ENCODE measurements at regions not wholly inside any gene's neighbourhood (a gene's known extent, or its start where the extent isn't known, plus 50 kb on each side); places are given as distances from the start of the nearest gene placed in this dataset.

- Histone ChIP-seq H3K27ac (no peak overlapping the region), H3K4me1 (no peaks in the 10 kb centered on the region), H3K4me2 (no peak overlapping the region), H3K4me3 (no peak overlapping the region), H3K9me3 (no peaks in the 10 kb centered on the region)
- 37% methylated on average over 3 of the region's 3 CpGs for WGBS (ENCODE audit: missing lambda C conversion rate)
- ATAC-seq (no peak), DNase-seq (ENCODE audit: low read depth in 1 of 2, low spot score in 1 of 2) (no peak), FAIRE-seq (no peak)
- TF ChIP-seq, protein P1, sequence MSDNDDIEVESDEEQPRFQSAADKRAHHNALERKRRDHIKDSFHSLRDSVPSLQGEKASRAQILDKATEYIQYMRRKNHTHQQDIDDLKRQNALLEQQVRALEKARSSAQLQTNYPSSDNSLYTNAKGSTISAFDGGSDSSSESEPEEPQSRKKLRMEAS (IDR thresholded peaks at IDR 0.05), result no peak
- TF ChIP-seq, protein P2, sequence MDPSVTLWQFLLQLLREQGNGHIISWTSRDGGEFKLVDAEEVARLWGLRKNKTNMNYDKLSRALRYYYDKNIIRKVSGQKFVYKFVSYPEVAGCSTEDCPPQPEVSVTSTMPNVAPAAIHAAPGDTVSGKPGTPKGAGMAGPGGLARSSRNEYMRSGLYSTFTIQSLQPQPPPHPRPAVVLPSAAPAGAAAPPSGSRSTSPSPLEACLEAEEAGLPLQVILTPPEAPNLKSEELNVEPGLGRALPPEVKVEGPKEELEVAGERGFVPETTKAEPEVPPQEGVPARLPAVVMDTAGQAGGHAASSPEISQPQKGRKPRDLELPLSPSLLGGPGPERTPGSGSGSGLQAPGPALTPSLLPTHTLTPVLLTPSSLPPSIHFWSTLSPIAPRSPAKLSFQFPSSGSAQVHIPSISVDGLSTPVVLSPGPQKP (IDR thresholded peaks at IDR 0.05; ENCODE audit: low read depth, low read length), result no peak
- TF ChIP-seq, protein P3, sequence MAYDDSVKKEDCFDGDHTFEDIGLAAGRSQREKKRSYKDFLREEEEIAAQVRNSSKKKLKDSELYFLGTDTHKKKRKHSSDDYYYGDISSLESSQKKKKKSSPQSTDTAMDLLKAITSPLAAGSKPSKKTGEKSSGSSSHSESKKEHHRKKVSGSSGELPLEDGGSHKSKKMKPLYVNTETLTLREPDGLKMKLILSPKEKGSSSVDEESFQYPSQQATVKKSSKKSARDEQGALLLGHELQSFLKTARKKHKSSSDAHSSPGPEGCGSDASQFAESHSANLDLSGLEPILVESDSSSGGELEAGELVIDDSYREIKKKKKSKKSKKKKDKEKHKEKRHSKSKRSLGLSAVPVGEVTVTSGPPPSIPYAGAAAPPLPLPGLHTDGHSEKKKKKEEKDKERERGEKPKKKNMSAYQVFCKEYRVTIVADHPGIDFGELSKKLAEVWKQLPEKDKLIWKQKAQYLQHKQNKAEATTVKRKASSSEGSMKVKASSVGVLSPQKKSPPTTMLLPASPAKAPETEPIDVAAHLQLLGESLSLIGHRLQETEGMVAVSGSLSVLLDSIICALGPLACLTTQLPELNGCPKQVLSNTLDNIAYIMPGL (CRISPR knock-in tag; IDR thresholded peaks at IDR 0.05; ENCODE audit: borderline replicate concordance), result no peak
- no peak for TF ChIP-seq PBX3 (IDR thresholded peaks at IDR 0.05)
- no peak for TF ChIP-seq HOXA7 (CRISPR knock-in tag; IDR thresholded peaks at IDR 0.05)
- TF ChIP-seq RNF2 (IDR thresholded peaks at IDR 0.05; ENCODE audit: borderline replicate concordance, low read depth), result no peak
- no peak for TF ChIP-seq HDAC2 (IDR thresholded peaks at IDR 0.05)
- ChIA-PET CTCF (no interaction called here), POLR2A (no interaction called here)
These were observed 328.8 kb downstream of the PRELID2 start for GRCh38 chr5:145506185-145506850.

GRCh38 chr5:145502906-145503305 lies 332.2 kb downstream of the PRELID2 start:
- 57% methylated on average over 1 of the region's 1 CpG for WGBS (ENCODE audit: missing lambda C conversion rate)
- no peak overlapping the region for H3K4me3 ChIP-seq
- no peak for TF ChIP-seq HDAC2 (IDR thresholded peaks at IDR 0.05)
- H3K4me1 ChIP-seq, result no peaks in the 10 kb centered on the region
- H3K27ac ChIP-seq, result no peak overlapping the region
- ChIA-PET POLR2A (no interaction called here), CTCF (interaction anchor here (0.6 kb wide), 1 partner anchor 1428 kb away, joined by 3 read pairs; no protein-coding TSS in a partner anchor)
- no peaks in the 10 kb centered on the region for H3K9me3 ChIP-seq
- FAIRE-seq (no peak), ATAC-seq (no peak), DNase-seq (ENCODE audit: low read depth in 1 of 2, low spot score in 1 of 2) (no peak)
- no peak overlapping the region for H3K4me2 ChIP-seq

GRCh38 chr5:145500710-145501109 lies 334.4 kb downstream of the PRELID2 start:
- peaks cover 4% of the 10 kb centered on the region for H3K4me1 ChIP-seq
- ATAC-seq, result no peak
- H3K9me3 ChIP-seq, result no peaks in the 10 kb centered on the region
- TF ChIP-seq KDM5A (IDR thresholded peaks at IDR 0.05), result no peak
- TF ChIP-seq RAD21 (conservative IDR thresholded peaks at IDR 0.05 in 1 of 2, IDR thresholded peaks at IDR 0.05 in 1 of 2), result no peak
- TF ChIP-seq, protein P4, sequence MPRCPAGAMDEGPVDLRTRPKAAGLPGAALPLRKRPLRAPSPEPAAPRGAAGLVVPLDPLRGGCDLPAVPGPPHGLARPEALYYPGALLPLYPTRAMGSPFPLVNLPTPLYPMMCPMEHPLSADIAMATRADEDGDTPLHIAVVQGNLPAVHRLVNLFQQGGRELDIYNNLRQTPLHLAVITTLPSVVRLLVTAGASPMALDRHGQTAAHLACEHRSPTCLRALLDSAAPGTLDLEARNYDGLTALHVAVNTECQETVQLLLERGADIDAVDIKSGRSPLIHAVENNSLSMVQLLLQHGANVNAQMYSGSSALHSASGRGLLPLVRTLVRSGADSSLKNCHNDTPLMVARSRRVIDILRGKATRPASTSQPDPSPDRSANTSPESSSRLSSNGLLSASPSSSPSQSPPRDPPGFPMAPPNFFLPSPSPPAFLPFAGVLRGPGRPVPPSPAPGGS (IDR thresholded peaks at IDR 0.05), result no peak
- TF ChIP-seq, protein P3 (CRISPR knock-in tag; IDR thresholded peaks at IDR 0.05; ENCODE audit: borderline replicate concordance), result no peak
- no peak for TF ChIP-seq CBX2 (IDR thresholded peaks at IDR 0.05; ENCODE audit: borderline replicate concordance, low read depth)
- TF ChIP-seq GATA3 (IDR thresholded peaks at IDR 0.05; ENCODE audit: borderline replicate concordance), result no peak
- TF ChIP-seq MAZ (IDR thresholded peaks at IDR 0.05; ENCODE audit: borderline replicate concordance, low read depth, low read length), result no peak
- TF ChIP-seq, protein P5, sequence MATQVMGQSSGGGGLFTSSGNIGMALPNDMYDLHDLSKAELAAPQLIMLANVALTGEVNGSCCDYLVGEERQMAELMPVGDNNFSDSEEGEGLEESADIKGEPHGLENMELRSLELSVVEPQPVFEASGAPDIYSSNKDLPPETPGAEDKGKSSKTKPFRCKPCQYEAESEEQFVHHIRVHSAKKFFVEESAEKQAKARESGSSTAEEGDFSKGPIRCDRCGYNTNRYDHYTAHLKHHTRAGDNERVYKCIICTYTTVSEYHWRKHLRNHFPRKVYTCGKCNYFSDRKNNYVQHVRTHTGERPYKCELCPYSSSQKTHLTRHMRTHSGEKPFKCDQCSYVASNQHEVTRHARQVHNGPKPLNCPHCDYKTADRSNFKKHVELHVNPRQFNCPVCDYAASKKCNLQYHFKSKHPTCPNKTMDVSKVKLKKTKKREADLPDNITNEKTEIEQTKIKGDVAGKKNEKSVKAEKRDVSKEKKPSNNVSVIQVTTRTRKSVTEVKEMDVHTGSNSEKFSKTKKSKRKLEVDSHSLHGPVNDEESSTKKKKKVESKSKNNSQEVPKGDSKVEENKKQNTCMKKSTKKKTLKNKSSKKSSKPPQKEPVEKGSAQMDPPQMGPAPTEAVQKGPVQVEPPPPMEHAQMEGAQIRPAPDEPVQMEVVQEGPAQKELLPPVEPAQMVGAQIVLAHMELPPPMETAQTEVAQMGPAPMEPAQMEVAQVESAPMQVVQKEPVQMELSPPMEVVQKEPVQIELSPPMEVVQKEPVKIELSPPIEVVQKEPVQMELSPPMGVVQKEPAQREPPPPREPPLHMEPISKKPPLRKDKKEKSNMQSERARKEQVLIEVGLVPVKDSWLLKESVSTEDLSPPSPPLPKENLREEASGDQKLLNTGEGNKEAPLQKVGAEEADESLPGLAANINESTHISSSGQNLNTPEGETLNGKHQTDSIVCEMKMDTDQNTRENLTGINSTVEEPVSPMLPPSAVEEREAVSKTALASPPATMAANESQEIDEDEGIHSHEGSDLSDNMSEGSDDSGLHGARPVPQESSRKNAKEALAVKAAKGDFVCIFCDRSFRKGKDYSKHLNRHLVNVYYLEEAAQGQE (IDR thresholded peaks at IDR 0.05), result no peak
- no peak for TF ChIP-seq NR3C1 (IDR thresholded peaks at IDR 0.05)
- no peak overlapping the region for H3K4me2 ChIP-seq
- no peak for DNase-seq (ENCODE audit: low read depth in 1 of 2, low spot score in 1 of 2)
- no peak overlapping the region for H3K27ac ChIP-seq
- WGBS (ENCODE audit: missing lambda C conversion rate), result 75% methylated on average over 4 of the region's 4 CpGs
- no peak overlapping the region for H3K4me3 ChIP-seq
- POLR2A ChIA-PET, result no interaction called here
- CTCF ChIA-PET, result interaction anchor here (0.7 kb wide), 1 partner anchor 12 kb away, joined by 3 read pairs; no protein-coding TSS in a partner anchor
- FAIRE-seq, result no peak

All from A549 (cell line).